GM18519 (cell line): ENCODE measurements at regions not wholly inside any gene's neighbourhood (a gene's known extent, or its start where the extent isn't known, plus 50 kb on each side); places are given as distances from the start of the nearest gene placed in this dataset.

Experiments used
- ATAC-seq: cut with Tn5 transposase; IDR thresholded peaks from one replicate; pipeline ENCODE4 v1.9.1; 2021; ENCODE audit warnings: mild to moderate bottlenecking, moderate library complexity; ENCODE audit not compliant: unreplicated experiment, low FRiP score

- no peak for ATAC-seq
These were observed 286.3 kb downstream of the XXYLT1 start for GRCh38 chr3:194984622-194985021.

- no peak for ATAC-seq
These were observed 285.9 kb downstream of the XXYLT1 start for GRCh38 chr3:194985031-194985578.

DNA sequence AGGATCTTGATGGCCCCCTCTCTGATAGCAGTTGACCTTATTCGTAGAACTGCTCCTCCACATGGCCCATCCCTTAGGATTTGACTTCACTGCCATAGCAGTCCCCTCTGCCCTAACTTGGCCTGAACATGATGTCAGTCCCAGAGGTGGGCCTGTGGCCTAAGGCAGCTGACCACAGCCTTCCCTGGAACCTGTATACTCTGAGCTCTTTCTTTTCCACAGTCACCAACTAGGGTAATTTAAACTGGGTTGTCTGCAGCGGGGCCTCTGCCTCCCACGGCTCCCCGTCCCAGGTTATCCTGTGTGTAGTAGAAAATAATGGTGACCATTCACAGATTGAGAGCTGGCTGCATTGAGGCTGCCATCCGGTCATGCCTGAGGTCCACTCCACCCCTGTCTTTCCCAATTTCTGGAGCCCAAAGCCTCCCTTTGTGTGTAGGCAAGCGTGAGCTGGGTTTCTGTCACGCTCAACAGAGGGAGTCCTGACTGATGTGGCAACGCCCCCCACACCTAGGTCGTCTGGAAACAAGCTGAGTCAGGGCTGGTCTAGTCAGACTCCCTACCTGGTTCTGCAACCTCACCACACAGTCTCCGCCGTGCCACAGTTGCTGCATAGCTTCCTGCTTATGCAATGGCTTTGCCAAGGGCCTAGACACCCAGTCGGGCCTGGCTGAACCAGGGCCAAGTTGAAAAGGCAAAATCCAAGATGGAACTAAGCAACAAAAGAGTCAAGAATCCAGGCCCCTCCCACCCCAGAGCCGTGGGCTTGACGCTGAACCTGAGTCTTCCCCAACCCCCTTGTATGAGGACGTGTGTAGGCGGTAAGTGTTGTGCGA, 284.5 kb downstream of the XXYLT1 start:
- ATAC-seq: no peak

DNA sequence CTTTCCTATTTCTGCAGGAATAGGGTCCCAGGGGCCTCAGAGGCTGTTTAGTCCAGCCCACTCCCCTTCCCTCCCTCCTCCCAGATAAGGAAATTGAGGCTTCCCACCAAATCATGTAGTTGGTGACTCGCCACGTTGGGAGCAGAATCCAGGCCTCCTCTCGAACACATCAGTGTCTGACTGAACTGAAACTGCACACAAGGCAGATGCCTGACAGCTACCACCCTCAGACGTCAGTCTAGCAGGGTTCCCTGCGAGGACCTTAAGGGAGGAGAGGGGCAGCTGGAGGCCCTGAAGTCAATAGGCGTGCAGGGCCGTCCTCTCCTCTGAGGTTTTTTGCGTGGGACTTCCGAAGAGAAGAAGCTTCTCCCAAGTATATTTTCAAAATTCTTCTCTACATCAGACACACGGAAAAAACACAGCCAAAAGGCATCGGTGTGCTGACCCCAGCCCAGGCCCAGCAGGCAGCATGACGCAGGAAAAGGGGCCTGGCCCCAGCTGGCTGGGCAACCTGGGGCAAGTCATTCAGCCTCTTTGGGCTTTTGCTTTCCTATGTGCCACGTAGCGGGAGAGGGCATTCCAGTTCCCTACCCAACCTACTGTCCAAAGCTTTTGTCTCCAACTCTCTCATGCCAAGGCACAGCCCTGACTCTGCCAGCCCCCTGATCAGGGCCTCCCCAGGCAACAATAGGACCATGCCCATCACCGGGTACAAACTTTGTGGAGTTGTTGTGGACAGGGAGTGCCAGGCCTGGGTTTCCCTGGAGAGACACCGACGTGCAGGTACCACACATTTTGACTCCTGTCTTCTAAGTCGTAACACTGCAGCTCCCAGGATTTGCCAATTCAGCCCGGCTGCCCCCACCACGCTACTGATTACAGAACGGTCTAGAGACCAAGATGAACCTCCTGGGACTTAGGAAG, 283.1 kb downstream of the XXYLT1 start:
- ATAC-seq: no peak

- no peak for ATAC-seq
These were observed 282.3 kb downstream of the XXYLT1 start for GRCh38 chr3:194988495-194989165.

- ATAC-seq: no peak
These were observed 281.7 kb downstream of the XXYLT1 start for GRCh38 chr3:194989241-194989640.

DNA sequence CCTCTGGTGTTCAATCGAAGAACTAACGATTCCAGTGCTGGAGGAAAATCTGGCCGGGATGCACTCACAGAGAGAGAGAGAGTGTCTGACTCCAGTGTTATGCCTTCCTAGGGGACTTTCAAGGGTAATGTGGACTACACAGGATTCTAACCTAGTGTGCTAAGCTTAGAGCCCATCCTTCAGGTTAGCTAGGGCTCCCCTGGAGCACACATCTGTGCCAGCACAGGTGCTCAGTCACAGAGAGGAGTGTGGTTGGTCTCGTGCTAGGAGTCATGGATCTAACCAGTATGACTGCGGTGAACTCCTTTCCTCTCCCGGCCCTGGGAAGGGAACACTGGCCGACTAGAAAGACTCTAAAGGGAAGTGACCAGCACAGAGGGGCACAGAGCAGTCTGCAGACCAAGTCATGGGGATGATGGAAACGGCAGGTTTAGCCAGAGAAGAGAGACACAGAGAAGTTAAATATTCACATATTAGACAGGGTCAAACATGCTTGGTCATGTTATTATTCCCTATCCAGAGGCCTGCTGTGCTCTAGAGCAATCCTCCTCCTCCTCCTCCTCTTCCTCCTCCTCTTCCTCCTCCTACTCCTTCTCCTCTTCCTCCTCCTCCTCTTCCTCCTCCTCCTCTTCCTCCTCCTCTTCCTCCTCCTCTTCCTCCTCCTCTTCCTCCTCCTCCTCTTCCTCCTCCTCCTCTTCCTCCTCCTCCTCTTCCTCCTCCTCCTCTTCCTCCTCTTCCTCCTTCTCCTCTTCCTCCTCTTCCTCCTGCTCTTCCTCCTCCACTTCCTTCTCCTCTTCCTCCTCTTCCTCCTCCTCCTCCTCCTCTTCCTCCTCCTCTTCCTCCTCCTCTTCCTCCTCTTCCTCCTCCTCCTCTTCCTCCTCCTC, 280.3 kb downstream of the XXYLT1 start:
- ATAC-seq: no peak

GRCh38 chr3:194991338-194991654, 279.7 kb downstream of the XXYLT1 start:
- no peak for ATAC-seq

GRCh38 chr3:194993896-194994295, 277.1 kb downstream of the XXYLT1 start:
- no peak for ATAC-seq

GRCh38 chr3:194994551-194994981, 276.4 kb downstream of the XXYLT1 start:
- ATAC-seq: no peak

DNA sequence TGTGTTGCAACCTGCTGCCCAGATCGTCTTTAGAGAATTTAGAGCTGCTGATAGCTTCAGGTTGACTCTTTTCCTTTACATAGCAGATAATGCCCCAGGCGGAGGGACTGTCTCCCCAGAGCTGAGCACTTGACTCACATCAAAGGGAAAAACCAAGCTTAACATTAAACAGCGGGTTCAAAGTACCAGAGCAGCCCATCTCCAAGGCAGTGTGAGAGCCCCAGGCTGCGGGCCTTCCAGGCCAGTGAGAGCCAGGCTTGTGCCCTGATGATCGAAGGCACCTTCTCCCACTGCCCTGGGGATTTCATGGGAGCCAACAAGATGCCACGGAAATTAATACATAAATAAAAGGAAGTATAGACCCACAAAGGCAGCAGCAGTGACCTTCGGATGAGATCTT, 275.6 kb downstream of the XXYLT1 start:
- no peak for ATAC-seq

GRCh38 chr3:194995922-194996321, 275.0 kb downstream of the XXYLT1 start:
- no peak for ATAC-seq

DNA sequence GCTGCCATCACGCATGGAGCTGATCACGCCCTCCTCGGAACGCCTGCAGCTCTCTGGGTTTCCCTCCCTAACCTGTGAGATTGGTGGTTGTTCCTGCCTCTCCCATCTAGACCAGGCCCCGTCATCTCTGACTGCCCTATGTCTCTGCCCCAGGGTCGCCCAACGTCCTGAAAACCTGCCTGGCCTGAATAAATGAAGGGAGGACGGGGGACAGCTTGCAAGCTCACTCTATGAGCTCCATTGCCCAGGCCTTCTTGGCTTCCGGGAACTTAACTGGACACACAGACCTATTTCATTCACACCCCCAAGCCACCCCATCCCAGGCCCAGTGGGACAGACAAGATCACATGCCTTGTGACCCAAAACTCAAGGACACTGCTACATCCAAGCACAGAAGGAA, 274.2 kb downstream of the XXYLT1 start:
- ATAC-seq: no peak

GRCh38 chr3:194998417-194998816, 272.5 kb downstream of the XXYLT1 start:
- ATAC-seq: no peak

- ATAC-seq: no peak
These were observed 272.0 kb downstream of the XXYLT1 start for GRCh38 chr3:194998948-194999347.

GRCh38 chr3:194999491-194999890, 271.5 kb downstream of the XXYLT1 start:
- ATAC-seq: no peak

DNA sequence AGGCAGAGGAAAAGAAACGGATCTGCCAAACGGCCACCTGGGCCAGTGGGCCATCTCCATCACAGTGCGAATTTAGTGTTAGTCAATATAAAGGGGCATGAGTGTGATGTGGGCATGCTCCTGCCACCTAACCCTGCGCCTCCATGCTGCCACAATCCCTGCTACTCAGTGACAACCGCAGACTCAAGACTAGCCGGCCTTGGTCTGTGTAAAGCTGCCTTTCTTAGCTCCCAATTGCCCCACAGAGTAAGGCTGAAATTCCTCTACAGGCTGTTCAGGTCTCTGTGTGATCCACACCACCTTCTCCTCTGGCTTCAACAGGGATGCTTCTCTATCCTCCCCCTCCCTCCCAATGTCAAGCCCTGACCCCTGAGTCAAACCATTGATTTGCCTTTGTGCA, 269.7 kb downstream of the XXYLT1 start:
- no peak for ATAC-seq

DNA sequence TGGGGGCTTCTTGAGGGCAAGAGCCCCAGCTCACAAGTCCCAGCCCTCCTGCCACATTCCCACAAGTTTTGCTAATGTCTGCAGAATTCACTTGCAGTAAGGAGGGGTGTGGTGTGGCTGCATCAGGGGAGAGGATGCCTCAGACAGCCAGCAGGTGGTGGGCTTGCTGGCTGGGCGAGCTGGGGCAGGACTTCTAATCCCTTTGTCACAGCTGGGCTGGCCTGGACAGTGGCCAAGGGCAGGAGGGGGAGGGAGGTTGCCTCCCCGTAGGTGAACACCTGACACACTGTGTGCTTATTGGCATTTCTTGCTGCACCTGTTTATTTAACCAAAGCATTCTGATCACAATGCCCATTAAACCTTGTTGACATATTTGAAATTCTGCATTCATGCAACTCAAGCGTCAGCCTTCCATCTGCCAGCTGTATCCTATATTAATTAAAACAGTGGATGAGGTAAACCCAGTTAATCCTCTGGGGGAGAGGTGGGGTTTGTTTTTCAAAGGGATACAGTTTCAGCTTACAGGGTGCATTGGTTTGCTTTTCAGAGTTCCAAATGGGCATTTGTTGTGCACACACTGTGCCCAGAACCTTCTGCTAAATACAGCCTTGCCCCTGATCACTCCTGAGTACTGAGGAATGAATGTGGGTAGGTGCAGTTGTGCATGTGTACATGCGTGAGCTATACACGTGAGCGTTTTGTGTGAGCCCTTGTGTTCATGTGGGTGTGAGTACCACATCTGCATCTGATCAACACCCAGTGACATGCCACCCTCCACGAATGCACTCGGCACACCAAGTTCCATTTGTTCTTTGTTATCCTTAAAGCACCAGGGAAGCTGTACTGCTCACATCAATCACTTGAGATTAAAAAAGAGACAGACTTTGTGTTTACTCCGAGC, 268.7 kb downstream of the XXYLT1 start:
- ATAC-seq: no peak
